Occipital lobe (tissue), 1 donor: ENCODE measurements at regions not wholly inside any gene's neighbourhood (a gene's known extent, or its start where the extent isn't known, plus 50 kb on each side); places are given as distances from the start of the nearest gene placed in this dataset.

Experiments used
- DNase-seq: peaks from one replicate; lab custom pipeline; 2025; lab: John Stamatoyannopoulos, UW

- no peak for DNase-seq
These were observed 71.0 kb downstream of the TMPRSS5 start for GRCh38 chr11:113634940-113635575.

DNA sequence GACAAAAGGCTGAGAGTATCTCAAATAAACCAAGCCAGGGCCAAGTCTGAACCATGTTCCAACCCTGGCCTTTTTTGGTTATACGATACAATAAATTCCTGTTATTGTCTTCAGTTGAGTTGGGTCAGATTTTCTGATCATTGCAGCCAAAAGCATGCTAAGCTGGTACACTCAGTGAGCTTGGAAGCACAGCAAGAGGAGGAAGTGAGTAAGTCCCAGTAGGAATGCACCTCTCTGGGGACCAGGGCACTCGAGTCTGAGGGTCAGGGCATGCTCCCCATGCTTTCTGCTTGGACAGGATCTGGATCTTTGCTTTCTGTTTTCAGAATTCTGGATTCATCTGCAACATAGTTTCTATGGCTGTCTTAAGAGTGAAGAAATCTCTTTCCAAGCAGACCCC lies 73.1 kb downstream of the TMPRSS5 start:
- no peak for DNase-seq

DNA sequence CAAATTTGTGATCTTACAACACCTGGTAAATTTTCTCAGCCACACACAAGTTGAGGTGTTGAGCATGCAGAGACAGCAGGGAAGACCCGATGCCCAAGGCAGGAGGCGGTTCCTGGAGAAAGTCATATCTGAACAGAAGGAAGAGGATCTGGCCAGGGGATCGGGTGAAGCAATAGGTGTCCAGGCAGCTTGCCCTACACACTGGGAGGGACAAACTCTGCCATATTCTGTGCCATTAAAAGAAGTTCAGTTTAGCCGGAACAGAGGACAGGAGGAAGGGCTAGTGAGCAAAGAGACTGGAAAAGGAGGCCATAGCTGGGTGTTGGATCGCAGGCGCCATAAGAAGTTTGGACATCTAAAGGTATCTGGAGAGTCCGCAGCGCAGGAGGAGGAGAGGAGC lies 76.5 kb downstream of the TMPRSS5 start:
- DNase-seq: no peak

DNA sequence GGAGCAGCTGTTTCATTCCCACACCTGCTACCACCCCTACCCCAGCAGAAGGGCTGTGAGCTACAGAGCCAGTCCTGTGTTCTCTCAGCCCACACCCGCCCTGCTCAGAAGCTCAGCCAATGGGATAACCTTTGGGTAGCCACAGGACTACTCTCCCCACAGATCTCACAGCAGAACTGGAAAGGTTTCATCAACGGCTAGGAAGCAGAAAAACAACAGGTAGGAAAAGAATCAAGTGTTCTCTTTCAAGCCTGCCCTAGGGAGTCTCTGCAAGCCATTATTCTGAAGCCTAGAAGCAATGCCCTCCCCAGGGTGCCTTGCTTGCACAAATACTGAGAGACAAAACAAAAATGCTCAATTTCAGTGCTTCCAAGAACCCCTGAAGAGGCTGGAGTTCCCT lies 77.2 kb downstream of the TMPRSS5 start:
- no peak for DNase-seq

- DNase-seq: no peak
These were observed 78.2 kb downstream of the TMPRSS5 start for GRCh38 chr11:113627946-113628345.

DNA sequence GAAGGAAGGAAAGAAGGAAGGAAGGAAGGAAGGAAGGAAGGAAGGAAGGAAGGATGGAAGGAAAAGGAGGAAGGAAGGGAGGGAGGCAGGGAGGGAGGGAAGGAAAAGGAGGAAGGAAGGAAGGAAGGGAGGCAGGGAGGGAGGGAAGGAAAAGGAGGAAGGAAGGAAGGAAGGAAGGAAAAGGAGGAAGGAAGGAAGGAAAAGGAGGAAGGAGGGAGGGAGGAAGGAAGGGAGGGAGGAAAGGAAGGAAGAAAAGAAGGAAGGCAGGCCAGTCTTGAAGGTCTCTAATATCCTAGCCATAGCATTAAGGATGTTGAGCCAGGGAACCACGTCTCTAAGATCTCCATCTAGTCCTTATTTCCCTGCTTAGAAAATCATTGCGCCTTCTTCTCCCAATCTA lies 78.8 kb downstream of the TMPRSS5 start:
- no peak for DNase-seq

- DNase-seq: no peak
These were observed 79.4 kb downstream of the TMPRSS5 start for GRCh38 chr11:113626736-113627135.

GRCh38 chr11:113623114-113623513 lies 83.0 kb downstream of the TMPRSS5 start:
- DNase-seq: no peak

DNA sequence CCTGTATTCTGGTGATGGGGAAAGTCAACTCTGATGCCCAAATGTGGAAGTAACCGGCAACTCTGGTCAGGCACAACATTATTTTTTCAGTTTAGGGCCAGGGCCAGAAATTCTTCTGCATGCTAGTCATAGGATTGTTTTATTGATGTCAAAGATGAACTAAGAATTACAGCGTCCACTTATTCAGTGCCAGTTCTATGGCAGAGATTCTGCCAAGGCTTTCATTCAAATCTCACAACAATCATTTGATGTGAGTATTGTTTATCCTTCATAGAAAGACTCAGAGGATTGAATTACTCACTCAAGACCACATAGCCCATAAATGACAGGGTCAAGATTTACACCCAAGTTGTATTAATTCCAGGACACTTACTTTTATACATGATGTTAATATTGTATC lies 87.7 kb downstream of the TMPRSS5 start:
- no peak for DNase-seq

- no peak for DNase-seq
These were observed 90.3 kb downstream of the TMPRSS5 start for GRCh38 chr11:113615773-113616172.

DNA sequence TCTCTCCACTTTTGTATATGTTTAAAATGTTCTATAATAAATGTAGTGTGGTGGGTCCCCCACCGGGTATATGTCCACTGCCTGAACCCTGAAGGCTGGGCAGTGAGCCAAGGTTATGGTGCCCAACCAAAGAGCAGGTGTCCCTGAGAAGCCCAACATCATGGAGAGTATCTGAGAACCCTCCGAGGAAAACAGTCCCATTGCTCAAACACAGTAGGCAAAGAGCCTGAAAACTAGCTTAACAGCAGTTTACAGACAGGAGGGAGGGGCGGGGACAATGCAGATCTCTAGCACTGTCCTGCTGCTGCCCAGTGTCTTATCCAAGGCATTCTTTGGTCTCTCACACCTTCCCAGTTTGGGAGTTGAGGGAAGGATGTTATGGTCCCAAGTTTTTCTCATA lies 91.0 kb downstream of the TMPRSS5 start:
- DNase-seq: no peak

DNA sequence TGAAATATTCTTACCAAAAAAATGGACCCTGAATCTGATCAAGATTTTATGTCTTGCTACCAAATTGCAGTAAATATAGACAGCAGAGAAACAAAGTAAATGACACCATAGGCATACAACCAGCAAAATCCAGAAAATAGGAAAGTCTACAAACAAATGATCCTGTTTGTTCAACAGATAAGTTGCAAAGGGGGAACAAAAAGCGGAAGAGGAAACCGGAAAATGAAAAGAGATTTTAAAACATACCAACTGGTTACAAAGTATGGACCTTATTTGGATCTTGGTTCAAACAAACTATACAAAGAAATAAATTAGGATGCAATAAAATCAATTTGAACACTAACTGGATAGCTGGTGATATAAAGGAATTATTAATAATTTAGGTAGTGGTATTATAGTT lies 92.0 kb downstream of the TMPRSS5 start:
- no peak for DNase-seq

GRCh38 chr11:113613619-113614018 lies 92.5 kb downstream of the TMPRSS5 start:
- no peak for DNase-seq

- DNase-seq: no peak
These were observed 101.9 kb downstream of the TMPRSS5 start for GRCh38 chr11:113604186-113604585.

GRCh38 chr11:113603277-113604059 lies 102.6 kb downstream of the TMPRSS5 start:
- peak; percentile 14 for DNase-seq

- no peak for DNase-seq
These were observed 103.6 kb downstream of the TMPRSS5 start for GRCh38 chr11:113602483-113602882.

DNA sequence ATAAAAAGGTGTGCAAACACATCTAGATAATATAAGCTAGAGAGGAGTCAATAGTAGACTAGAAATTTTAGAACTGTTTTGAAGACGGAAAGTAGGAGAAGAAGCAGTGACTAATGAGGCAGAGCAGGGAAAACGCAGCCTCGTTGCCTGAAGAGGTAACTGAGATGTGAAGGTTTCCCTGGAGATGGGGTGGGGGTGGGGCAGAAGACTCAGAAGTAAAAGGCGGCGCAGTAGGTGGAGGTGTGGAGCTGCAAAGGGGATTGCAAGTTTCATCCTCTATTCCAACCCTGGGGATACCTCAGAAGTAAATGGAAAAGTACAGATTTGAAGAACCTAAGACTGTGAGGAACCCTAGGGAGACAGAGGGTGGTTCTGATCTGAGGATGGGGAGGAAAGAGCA lies 109.5 kb downstream of the TMPRSS5 start:
- DNase-seq: no peak

DNA sequence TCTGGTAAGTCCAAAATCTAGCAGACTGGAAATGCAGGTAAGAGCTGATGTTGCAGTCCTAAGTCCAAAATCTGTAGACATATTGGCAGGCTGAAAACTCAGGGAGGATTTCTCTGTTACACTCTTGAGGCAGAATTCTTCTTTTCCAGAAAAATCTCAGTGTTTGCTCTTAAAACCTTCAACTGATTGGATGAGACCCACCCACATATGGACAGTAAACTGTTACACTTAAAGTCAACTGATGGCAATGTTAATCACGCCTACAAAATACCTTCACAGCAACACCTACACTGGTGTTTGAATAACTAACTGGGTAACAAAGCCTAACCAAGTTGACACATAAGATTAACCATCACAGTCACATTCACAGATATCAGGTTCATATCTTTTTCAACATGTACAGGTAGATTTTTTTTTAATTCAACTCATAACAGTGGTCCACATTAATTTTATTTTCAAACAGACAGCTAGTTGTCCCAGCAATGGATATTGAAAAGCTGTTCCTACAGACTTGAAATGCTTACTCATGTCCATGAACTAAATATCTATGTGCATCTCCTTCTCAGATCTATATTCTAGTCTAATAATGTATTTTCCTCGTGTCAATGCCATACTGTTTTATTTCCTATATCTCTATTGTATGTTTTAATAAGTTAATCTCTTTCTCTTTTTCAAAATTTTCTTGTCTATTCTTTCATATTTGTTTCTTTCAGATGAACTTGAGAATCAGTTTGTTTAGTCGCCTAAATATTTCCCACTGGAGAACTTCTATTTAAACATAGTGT lies 110.1 kb downstream of the TMPRSS5 start:
- no peak for DNase-seq

- no peak for DNase-seq
These were observed 112.3 kb downstream of the TMPRSS5 start for GRCh38 chr11:113593698-113594308.

DNA sequence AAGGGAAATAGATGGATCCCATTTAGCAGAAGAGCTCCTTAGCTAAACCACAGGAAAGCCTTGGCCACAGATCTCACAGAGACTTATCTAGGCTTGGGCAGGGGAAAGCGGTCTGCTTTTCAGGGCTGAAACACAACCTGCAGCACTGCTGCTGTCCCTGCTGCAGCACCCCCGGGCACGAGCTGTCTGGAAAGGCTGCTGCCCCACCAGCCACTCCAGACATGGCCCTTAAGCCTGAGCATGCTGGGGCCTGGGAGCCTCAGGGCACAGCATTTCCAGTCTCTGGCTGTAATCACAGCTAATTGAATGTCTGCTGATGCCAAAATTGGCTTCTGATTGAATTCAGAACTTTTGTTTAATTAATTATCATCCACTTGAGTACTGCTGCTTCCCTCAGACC lies 115.0 kb downstream of the TMPRSS5 start:
- DNase-seq: no peak

- DNase-seq: no peak
These were observed 112.1 kb upstream of the DRD2 start for GRCh38 chr11:113587308-113587739.

DNA sequence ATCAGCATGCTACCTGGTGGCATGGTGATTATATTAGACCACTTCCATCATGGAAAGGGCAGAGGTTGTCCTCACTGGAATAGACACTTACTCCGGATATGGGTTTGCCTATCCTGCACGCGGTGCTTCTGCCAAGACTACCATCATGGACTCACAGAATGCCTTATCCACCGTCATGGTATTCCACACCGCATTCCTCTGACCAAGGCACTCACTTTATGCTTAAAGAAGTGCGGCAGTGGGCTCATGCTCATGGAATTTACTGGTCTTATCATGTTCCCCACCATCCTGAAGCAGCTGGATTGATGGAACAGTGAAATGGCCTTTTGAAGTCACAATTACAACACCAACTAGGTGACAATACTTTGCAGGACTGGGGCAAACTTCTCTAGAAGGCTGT lies 109.2 kb upstream of the DRD2 start:
- no peak for DNase-seq
